ENCODE measurements at regions not wholly inside any gene's neighbourhood (a gene's known extent, or its start where the extent isn't known, plus 50 kb on each side); places are given as distances from the start of the nearest gene placed in this dataset.

DNA sequence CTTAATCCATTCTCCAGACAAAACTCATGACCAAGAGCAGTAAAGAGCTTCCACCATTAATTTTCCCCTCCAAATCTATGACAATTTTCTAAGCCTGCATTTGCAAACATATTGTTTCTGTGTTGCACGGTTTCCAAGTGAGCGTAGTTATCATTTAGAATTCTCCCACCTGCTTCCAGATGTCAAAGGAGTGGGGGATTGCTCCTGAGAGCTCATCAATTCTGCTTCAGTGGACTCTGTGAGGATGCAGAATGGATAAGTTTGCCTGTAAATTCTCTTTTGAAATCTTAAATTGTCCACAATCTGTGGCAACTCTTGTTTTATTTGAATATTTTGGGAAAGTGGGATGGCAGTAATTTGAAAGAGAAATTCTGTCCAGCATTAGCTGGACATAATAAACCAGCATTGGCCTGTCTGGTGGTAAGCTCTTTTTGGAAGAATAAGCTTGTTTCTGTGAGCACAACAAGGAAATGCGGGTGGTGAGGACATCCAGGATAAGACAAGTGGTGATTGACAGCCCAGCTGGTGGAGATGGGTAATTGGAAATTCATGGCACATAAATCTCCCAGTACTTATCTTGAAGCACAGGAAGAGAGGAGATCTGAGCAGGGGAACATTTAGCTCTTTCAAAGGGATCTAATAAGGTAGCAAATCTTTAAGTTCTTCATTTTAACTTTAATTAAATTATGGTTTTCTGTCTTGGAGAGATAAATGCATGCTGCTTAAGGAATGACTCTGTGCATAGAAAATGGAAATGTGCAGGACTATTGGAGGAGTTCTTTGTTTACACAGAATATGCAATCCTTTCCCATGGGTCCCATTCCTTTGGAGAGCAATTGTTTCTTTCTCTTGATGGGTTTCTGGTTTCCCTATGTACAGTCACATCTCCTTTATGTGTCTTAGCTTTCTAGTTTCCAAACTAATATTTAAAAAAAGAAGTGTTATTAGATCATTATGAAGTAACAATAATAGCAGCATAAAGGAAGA, 73.2 kb downstream of the FAT3 start:
- H3K4me2 ChIP-seq (ENCODE audit: insufficient read depth, low read length) = no peak overlapping the region
- no peaks in the 10 kb centered on the region for H4K20me1 ChIP-seq (replicated peaks; ENCODE audit: control insufficient read depth, insufficient read depth, low read length)
- in situ Hi-C loops (cut with MboI) (no loop called here), intact Hi-C loops (cut with micrococcal nuclease) (no loop called here)
- H3K27ac ChIP-seq (ENCODE audit: extremely low read depth, low read depth, low read length) = no peak overlapping the region
- H3K9me3 ChIP-seq (replicated peaks; ENCODE audit: control insufficient read depth, insufficient read depth, low read depth, low read length) = no peaks in the 10 kb centered on the region
- no peaks in the 10 kb centered on the region for H3K4me1 ChIP-seq (replicated peaks in 1 of 2; ENCODE audit: control insufficient read depth in 2 of 2, insufficient read depth in 2 of 2, low read length in 2 of 2)
- ATAC-seq (no peak), FAIRE-seq (no peak), DNase-seq (ENCODE audit: extremely low read depth in 1 of 4, low spot score in 3 of 4) (no peak)
- ChIA-PET POLR2A (interaction anchor here (0.9 kb wide), 1 partner anchor 11 kb away, joined by 3 read pairs; no protein-coding TSS in a partner anchor), CTCF (ENCODE audit: low intra/inter-chr PET ratio) (no interaction called here)
- no peaks in the 10 kb centered on the region for H3K27me3 ChIP-seq (ENCODE audit: control insufficient read depth in 2 of 2, insufficient read depth in 2 of 2, low read length in 2 of 2)
- TF ChIP-seq ZNF121 (CRISPR knock-in tag; conservative IDR thresholded peaks at IDR 0.05) = no peak
- TF ChIP-seq, protein P1, sequence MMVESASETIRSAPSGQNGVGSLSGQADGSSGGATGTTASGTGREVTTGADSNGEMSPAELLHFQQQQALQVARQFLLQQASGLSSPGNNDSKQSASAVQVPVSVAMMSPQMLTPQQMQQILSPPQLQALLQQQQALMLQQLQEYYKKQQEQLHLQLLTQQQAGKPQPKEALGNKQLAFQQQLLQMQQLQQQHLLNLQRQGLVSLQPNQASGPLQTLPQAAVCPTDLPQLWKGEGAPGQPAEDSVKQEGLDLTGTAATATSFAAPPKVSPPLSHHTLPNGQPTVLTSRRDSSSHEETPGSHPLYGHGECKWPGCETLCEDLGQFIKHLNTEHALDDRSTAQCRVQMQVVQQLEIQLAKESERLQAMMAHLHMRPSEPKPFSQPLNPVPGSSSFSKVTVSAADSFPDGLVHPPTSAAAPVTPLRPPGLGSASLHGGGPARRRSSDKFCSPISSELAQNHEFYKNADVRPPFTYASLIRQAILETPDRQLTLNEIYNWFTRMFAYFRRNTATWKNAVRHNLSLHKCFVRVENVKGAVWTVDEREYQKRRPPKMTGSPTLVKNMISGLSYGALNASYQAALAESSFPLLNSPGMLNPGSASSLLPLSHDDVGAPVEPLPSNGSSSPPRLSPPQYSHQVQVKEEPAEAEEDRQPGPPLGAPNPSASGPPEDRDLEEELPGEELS (CRISPR knock-in tag; IDR thresholded peaks at IDR 0.05; ENCODE audit: borderline replicate concordance) = no peak
- TF ChIP-seq, protein P2, sequence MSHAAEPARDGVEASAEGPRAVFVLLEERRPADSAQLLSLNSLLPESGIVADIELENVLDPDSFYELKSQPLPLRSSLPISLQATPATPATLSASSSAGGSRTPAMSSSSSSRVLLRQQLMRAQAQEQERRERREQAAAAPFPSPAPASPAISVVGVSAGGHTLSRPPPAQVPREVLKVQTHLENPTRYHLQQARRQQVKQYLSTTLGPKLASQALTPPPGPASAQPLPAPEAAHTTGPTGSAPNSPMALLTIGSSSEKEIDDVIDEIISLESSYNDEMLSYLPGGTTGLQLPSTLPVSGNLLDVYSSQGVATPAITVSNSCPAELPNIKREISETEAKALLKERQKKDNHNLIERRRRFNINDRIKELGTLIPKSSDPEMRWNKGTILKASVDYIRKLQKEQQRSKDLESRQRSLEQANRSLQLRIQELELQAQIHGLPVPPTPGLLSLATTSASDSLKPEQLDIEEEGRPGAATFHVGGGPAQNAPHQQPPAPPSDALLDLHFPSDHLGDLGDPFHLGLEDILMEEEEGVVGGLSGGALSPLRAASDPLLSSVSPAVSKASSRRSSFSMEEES (CRISPR knock-in tag; IDR thresholded peaks at IDR 0.05) = no peak
- no peaks in the 10 kb centered on the region for H3K9me1 ChIP-seq (ENCODE audit: control insufficient read depth, insufficient read depth, low read length)
- WGBS (ENCODE audit: insufficient coverage, low coverage, missing lambda C conversion rate) = 0% methylated on average over 3 of the region's 3 CpGs
- H3K4me3 ChIP-seq = no peak overlapping the region
- no peaks in the 10 kb centered on the region for H3K79me2 ChIP-seq (ENCODE audit: control insufficient read depth, insufficient read depth, low read length)
- H3K36me3 ChIP-seq (ENCODE audit: control insufficient read depth, insufficient read depth, low read length) = no peaks in the 10 kb centered on the region
- BruUV-seq (replicated peaks) = no TSS peak
- no peak overlapping the region for H2AFZ ChIP-seq (ENCODE audit: low read depth, low read length)
- no peak overlapping the region for H3K9ac ChIP-seq (ENCODE audit: insufficient read depth in 1 of 2, low read depth in 2 of 2, low read length in 2 of 2)

All from K562 (cell line).